GM18505 (cell line): ENCODE measurements at regions not wholly inside any gene's neighbourhood (a gene's known extent, or its start where the extent isn't known, plus 50 kb on each side); places are given as distances from the start of the nearest gene placed in this dataset.
"Not testable (repeated sequence)": the region's sequence is repeated elsewhere in the genome, so short reads cannot be mapped to it uniquely, and the experiment has no call there.

ENCODE experiments used
- ATAC-seq: cut with Tn5 transposase; IDR thresholded peaks from one replicate; pipeline ENCODE4 v1.9.1; 2021; ENCODE audit not compliant: unreplicated experiment
- POLR2A ChIP-seq: IDR thresholded peaks from 4 replicates; pipeline ENCODE4 v1.6.1; 2011; ENCODE audit warnings: borderline replicate concordance; ENCODE audit not compliant: insufficient read depth, insufficient read length; ENCODE audit errors: extremely low read depth

DNA sequence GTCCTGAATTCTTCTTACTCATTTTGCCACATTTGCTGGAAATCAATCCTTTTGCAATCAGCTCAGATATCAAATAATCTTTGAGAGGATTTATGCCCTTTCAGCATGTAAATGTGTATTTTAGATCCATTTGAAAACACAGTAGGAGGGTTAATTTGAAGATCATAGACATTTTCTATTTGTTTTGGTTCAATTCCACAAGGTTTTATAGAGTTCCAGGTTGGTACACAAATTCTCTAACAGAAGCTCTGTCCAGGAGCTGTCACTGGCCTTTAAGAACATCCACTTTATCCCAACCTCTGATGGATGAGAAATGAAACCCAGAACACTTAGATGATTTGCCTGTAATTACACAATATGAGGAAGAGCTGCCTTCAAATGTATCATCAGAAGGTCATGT, 157.3 kb upstream of the CHAC2 start:
- ATAC-seq = no peak
- no peak for TF ChIP-seq POLR2A

DNA sequence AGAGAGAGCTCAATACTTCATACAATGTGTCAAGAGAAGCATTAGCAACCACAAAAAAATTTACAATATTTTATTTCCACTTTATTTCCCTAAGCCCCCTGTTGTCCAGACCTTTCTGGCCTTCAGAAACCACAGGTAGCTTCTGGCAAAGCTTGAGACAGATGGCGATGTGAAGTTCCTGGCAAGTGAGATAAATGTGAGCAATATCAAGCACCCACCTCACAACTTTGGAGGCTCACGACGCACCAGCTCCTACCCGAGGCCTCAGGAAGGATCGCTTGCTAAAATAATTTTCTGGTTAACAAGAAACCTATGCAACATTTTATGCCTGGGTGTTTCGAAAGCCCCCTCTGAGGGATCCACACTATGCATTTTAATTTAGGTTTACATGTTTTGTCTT, 158.1 kb upstream of the CHAC2 start:
- no peak for TF ChIP-seq POLR2A
- no peak for ATAC-seq

DNA sequence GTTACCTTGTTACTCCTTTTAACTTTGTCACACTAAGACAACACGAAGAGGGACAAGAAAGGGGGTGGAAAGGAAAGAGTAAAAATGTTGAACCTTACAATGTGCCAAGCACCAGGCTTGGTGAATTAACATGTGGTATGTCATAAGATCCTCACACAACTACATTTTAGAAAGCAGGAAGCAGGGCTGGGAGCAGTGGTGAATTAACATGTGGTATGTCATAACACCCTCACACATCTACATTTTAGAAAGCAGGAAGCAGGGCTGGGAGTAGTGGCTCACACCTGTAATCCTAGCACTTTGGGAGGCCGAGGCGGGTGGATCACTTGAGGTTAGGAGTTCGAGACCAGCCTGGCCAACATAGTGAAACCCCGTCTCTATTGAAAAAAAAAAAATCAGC, 159.3 kb upstream of the CHAC2 start:
- no peak for ATAC-seq
- TF ChIP-seq POLR2A = no peak

DNA sequence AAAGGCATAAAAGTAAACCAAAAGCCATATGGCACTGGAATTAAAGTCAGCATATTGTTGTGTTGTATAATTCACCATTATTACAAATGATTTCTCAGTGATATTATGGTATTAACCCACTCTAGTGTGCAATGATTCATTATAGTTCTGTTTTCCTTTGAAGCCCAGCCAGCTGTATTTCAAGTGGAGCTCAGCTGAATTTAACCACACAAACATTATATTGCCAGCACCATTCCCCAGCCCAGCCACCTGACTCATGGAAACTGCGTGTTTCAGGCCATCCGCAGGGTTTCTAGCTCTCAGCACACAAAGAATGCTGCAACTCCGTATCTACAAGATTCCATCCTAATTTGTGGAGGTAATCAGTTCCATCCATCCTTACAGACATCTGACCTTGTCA, 166.8 kb upstream of the CHAC2 start:
- no peak for ATAC-seq
- TF ChIP-seq POLR2A = no peak

DNA sequence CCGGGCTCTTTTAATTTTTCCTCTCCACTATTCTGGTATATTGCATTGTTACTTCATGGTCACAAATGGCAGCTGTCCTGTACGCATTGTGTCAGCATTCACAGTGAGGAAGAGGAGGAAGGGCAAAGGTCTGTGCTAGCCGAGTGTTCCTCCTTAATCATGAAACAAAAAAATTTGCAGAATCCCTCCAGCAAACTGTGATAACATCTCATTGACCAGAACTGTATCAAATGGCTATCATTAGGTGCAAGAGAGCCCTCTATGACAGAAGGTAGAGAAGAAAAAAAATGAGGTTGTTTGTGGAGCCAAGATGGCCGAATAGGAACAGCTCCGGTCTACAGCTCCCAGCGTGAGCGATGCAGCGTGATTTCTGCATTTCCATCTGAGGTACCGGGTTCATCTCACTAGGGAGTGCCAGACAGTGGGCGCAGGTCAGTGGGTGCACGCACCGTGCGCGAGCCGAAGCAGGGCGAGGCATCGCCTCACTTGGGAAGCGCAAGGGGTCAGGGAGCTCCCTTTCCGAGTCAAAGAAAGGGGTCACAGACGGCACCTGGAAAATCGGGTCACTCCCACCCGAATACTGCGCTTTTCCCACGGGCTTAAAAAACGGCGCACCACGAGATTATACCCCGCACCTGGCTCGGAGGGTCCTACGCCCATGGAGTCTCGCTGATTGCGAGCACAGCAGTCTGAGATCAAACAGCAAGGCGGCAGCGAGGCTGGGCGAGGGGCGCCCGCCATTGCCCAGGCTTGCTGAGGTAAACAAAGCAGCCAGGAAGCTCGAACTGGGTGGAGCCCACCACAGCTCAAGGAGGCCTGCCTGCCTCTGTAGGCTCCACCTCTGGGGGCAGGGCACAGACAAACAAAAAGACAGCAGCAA, 180.6 kb upstream of the CHAC2 start:
- ATAC-seq = not testable (repeated sequence)

DNA sequence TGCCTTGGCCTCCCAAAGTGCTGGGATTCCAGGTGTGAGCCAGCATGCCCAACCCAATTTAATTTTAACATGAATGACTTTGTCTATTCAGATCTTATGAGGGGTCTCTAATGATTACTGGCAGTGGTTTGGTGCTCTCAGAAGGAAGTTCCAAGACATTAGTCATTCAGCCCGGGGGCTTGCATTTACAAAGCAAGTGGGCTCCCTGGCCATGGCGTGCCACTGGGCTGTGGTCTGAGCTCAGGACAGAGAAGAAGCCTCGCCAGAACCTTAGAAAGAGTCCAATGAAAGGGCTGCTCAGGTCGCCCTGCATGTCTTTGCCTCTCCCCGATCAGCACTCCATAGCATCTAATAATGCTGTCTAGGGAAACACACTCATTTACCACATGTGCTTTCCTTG, 182.6 kb upstream of the CHAC2 start:
- no peak for ATAC-seq
- TF ChIP-seq POLR2A = no peak

DNA sequence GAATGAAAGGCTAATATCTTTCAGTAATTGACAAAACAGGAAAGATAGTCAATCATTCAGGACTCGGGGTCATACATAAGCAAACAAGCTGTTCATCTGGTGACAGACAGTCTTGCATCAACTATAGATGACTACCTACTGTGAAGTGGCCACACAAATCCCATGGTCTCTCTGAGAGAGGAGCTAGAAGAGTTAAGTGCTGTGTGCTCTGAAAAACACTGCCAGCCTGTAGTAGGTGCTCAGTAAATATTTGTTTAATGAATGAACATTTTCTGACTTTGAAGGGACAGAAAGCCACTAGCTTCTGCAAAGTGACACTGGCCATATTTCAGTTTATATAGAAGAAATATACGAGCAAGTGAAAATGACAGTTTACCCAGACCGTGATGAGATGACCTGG, 184.0 kb upstream of the CHAC2 start:
- no peak for ATAC-seq
- no peak for TF ChIP-seq POLR2A

DNA sequence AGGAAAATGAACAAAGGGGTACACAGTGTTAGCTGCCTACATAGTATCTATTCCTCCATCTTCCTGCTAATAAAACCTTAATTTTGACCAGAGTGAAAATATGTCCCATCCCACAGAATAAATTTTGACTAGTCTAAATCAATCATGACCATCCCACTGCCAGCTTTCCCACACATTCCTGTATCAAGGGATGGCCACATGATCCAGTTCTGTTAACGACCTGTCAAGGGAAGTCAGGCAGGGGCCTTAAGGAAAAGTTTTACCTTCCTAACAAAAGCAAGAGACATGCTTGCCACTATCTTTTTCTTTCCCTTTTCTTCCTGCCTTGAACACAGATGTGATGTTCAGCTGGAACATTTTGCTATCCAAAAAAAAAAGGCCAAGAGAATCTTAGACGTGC, 185.0 kb upstream of the CHAC2 start:
- TF ChIP-seq POLR2A = no peak
- no peak for ATAC-seq

DNA sequence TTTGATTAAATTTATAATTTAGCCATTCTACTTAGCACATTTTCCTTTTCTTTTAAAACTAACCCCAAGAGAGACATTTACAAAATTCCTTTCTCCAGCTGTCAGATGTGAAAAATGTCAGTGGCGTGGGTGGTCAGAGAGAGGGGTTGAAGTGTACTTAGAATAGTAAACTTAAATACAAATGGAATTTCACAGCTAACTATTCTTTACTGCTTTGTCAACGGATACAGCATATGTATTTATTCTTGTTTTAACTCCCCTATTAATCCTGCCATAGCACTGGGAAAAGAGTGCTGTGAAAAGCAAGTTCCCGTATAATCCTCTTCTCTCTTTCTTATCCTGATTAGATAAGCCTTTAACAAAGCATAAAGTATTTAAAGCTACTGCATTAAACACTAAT, 191.4 kb upstream of the CHAC2 start:
- TF ChIP-seq POLR2A = no peak
- no peak for ATAC-seq

DNA sequence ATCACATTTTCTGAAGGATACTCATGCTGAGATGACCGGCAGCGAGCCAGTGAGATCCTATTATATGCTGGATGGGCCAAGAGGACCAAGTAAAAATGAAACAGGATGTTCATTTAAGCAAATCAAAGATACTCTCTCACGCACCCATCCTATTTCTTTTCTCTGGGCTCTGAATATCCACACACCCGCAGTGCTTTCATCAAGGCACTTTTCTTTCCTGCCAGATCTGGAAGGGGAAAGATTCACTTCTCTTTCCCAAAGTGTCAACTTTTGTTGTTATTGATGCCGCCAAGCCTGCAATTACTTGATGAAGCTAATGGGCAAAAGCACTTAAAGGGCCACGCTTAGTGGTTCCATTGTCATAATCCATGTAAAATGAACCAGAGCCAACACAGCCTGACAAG, 191.9 kb upstream of the CHAC2 start:
- no peak for TF ChIP-seq POLR2A
- no peak for ATAC-seq

DNA sequence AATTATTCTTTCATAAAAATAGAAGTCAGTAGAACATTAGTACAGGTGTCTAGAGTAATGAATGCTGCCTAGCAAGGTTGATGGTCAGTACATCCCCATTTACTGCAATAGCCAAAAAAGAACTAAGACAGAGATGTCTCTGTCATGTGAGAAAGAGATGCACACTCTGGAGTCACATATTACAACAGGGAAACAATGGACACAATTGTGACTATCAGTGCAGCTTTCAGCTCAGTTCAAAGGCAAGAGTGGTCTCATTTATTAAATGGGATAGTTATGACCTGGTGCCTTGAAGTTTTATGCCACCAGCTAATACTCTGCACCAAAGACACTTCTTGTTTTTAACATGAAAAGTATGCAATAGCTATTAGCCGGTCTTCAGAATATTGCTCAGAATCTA, 194.9 kb upstream of the CHAC2 start:
- TF ChIP-seq POLR2A = no peak
- ATAC-seq = no peak

DNA sequence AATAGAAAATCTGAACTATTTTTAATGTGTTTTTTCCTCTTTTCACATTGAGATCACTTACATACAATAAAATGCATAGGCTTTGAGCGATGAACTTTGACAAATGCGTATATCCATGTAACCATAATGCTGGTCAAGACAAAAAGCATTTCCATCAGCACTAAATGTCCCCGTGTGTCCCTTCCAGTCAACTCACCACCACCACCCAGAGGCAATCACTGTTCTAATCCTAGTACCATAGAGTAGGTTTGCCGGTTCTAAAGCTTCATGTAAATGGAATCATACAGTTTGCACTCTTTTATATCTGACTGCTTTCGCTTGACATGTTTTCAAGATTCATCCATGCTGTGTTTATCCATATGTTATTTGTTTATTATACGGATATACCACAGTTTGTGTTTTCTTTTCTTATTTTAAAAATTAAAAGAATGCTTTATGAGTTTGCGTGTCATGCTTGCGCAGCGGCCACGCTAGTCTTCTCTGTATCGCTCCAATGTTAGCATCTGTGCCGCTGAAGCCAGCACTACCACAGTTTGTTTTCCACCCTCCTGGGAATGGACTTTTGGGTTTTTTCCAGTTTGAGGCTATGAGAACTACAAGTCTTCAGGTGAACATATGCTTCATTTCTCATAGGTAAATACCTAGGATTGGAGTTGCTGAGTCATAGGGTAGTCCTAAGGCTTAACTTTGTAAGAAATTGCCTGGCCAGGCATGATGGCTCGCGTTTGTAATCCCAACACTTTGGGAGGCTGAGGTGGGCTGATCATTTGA, 197.5 kb upstream of the CHAC2 start:
- no peak for ATAC-seq
- TF ChIP-seq POLR2A = no peak

DNA sequence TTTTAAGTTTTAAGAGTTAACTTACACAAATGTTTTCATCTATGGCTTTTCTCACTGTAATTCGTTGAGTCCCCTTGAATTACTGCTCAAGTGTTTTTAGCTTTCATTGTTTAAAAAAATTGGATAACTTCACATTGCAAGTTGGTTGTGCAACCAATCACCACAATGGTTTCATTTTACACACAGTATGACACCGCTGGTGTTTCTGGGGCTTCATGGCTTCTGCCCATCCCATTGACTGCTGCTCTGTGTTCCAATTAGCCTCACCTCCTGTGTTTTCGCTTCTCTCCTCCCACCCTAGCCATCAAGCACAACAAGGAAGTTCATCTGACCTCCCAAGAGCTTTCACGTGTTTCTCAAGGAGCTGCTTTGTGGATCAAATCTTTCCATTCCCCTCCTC, 199.1 kb upstream of the CHAC2 start:
- no peak for TF ChIP-seq POLR2A
- ATAC-seq = no peak

DNA sequence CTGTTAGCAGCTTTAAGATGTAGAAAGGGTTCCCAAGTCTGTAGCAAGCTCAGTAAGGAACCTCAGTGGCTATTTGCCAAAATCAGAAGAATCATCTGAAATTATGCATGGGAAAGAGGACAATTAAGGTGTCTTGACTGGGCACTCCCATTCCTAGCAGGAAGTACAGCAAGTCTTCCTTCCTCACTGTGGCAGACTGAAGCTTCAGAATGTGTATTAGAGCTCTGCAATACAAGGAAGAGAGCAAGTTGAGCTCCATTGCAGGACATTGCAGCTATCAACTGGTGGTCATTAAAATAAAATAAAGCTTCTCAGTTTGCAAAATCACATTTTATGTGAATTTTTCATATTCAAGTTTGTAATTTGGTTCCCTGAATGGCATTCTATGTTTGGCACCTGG, 200.5 kb upstream of the CHAC2 start:
- ATAC-seq = no peak
- TF ChIP-seq POLR2A = no peak
